ENCODE measurements at regions not wholly inside any gene's neighbourhood (a gene's known extent, or its start where the extent isn't known, plus 50 kb on each side); places are given as distances from the start of the nearest gene placed in this dataset.

DNA sequence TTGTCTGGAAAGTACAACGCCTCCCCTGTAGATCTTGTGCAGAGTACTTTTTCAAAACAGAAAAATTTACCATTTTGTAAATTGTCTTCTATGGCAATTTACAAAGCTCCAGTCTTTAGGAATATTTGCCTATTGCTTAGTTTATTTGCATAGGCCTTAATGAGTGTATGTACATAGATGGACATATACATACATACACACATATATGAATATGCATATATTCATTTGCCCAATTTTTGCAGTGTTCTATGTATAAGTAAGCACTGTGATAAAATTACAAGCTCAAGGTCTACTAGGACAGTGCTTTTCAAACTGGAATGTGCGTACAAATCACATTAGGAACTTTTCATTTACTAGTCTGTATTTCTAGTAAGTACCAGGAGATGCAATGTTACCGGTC is 301.3 kb upstream of the SMARCA2 start:
- TF ChIP-seq, protein P1, sequence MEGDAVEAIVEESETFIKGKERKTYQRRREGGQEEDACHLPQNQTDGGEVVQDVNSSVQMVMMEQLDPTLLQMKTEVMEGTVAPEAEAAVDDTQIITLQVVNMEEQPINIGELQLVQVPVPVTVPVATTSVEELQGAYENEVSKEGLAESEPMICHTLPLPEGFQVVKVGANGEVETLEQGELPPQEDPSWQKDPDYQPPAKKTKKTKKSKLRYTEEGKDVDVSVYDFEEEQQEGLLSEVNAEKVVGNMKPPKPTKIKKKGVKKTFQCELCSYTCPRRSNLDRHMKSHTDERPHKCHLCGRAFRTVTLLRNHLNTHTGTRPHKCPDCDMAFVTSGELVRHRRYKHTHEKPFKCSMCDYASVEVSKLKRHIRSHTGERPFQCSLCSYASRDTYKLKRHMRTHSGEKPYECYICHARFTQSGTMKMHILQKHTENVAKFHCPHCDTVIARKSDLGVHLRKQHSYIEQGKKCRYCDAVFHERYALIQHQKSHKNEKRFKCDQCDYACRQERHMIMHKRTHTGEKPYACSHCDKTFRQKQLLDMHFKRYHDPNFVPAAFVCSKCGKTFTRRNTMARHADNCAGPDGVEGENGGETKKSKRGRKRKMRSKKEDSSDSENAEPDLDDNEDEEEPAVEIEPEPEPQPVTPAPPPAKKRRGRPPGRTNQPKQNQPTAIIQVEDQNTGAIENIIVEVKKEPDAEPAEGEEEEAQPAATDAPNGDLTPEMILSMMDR (IDR thresholded peaks at IDR 0.05 in 4 of 5, conservative IDR thresholded peaks at IDR 0.05 in 1 of 5) = no peak
- TF ChIP-seq POLR2A (IDR thresholded peaks at IDR 0.05) = no peak
